ENCODE measurements at regions not wholly inside any gene's neighbourhood (a gene's known extent, or its start where the extent isn't known, plus 50 kb on each side); places are given as distances from the start of the nearest gene placed in this dataset.

DNA sequence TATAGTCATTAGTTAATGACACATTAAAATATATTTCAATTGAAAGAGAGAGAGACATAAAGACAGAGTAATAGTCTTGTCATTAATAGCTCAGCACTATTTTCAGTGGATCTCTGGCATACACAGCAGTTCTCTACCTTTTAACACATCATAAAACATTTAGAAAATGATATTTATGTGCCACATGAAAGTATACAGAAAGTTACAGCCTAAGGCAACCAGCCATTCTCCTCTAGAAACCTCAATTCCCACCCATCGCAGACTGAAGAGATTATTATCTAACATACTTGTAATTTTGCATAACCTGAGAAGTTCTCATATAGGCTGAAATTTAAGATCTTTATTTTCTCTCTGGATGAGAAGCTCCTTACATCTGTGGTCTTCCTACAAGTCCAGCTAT lies 58.7 kb upstream of the FAM83B start:
- TF ChIP-seq, protein P1, sequence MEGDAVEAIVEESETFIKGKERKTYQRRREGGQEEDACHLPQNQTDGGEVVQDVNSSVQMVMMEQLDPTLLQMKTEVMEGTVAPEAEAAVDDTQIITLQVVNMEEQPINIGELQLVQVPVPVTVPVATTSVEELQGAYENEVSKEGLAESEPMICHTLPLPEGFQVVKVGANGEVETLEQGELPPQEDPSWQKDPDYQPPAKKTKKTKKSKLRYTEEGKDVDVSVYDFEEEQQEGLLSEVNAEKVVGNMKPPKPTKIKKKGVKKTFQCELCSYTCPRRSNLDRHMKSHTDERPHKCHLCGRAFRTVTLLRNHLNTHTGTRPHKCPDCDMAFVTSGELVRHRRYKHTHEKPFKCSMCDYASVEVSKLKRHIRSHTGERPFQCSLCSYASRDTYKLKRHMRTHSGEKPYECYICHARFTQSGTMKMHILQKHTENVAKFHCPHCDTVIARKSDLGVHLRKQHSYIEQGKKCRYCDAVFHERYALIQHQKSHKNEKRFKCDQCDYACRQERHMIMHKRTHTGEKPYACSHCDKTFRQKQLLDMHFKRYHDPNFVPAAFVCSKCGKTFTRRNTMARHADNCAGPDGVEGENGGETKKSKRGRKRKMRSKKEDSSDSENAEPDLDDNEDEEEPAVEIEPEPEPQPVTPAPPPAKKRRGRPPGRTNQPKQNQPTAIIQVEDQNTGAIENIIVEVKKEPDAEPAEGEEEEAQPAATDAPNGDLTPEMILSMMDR (IDR thresholded peaks at IDR 0.05; ENCODE audit: low read length): no peak
- TF ChIP-seq EZH2 (IDR thresholded peaks at IDR 0.05; ENCODE audit: borderline replicate concordance, low read length): no peak

All from OCI-LY1 (cell line).